Kidney (tissue), 13 donors: ENCODE measurements at regions not wholly inside any gene's neighbourhood (a gene's known extent, or its start where the extent isn't known, plus 50 kb on each side); places are given as distances from the start of the nearest gene placed in this dataset.

ENCODE experiments used
- DNase-seq, 5 donors: peaks; one replicate each; pipeline ENCODE4 v3.0.0-alpha.2; 2013 to 2020
- FAIRE-seq: peaks from 2 replicates; lab custom pipeline; 2012; peaks lifted over from hg19 to GRCh38; lab: Jason Lieb, UNC
- H3K27ac ChIP-seq, 2 donors: one replicate each; pipeline ENCODE4 v1.7.0; 2013; ENCODE audit warnings: low read depth in 2 of 2, low read length in 2 of 2, inconsistent platforms in 1 of 2
- H3K27me3 ChIP-seq: one replicate; pipeline ENCODE4 v1.7.1; 2013; ENCODE audit warnings: low read length, inconsistent platforms; ENCODE audit not compliant: control insufficient read depth, insufficient read depth
- H3K36me3 ChIP-seq, 3 donors: one replicate each; pipeline versions ENCODE4 v1.7.0 to v1.7.1; 2013; ENCODE audit warnings: low read length in 3 of 3, control low read depth in 1 of 3, inconsistent platforms in 1 of 3; ENCODE audit not compliant: insufficient read depth in 3 of 3, control insufficient read depth in 2 of 3
- H3K4me1 ChIP-seq, 3 donors: one replicate each; pipeline versions ENCODE4 v1.7.0 to v1.7.1; 2013; ENCODE audit warnings: low read length in 3 of 3, inconsistent platforms in 1 of 3, low read depth in 1 of 3; ENCODE audit not compliant: control insufficient read depth in 2 of 3, insufficient read depth in 2 of 3
- H3K4me3 ChIP-seq, 3 donors: one replicate each; pipeline versions ENCODE4 v1.7.0 to v1.8.1; 2013; ENCODE audit warnings: low read length in 3 of 3, control low read depth in 1 of 3, inconsistent platforms in 1 of 3
- H3K9ac ChIP-seq, 3 donors: one replicate each; pipeline versions ENCODE4 v1.7.0 to v1.7.1; 2013; ENCODE audit warnings: low read length in 3 of 3, control low read depth in 1 of 3, inconsistent platforms in 1 of 3
- H3K9me3 ChIP-seq, 3 donors: one replicate each; pipeline versions ENCODE4 v1.7.0 to v1.7.1; 2013; ENCODE audit warnings: low read length in 3 of 3, control low read depth in 1 of 3, inconsistent platforms in 1 of 3; ENCODE audit not compliant: control insufficient read depth in 2 of 3, insufficient read depth in 1 of 3
- intact Hi-C: fragments of 100-400 bp; cut with DNase I; formaldehyde crosslinking; loops from one replicate; pipeline ENCODE4 v1.11.1; 2022
- TF ChIP-seq, protein P1 (sequence below): IDR thresholded peaks from 3 replicates; pipeline ENCODE4 v1.5.1; 2012; ENCODE audit warnings: mild to moderate bottlenecking, moderate library complexity, borderline replicate concordance; ENCODE audit not compliant: insufficient read depth; ENCODE audit errors: extremely low read depth
- donor health status: control.
- donor health status: control.
- donor health status: control.
- donor health status: control.
- donor health status: control.
- donor health status: DM: yes; HTN: yes; CAD: no.
- donor health status: Normal renal cell carcinoma (clear cell type).

DNA sequence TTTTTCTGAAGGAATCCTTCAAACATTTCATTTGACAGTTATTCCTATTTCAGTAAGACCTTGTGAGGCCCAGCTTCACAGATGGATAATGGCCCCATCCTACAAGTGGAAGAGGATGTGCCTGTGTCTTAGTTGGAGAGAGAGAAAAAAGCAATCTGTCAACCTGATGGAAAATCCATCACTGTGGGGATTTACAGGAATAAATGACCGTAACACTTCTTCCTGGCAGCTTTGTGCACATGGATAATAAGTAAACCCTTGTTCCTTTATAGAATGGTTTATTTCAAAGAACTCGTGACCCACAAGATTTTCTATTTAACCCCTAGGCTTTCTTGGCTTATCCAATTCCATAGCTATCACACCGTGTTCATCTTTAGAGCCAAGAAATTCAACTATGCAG is 121.4 kb upstream of the PCED1B start:
- TF ChIP-seq, protein P1, sequence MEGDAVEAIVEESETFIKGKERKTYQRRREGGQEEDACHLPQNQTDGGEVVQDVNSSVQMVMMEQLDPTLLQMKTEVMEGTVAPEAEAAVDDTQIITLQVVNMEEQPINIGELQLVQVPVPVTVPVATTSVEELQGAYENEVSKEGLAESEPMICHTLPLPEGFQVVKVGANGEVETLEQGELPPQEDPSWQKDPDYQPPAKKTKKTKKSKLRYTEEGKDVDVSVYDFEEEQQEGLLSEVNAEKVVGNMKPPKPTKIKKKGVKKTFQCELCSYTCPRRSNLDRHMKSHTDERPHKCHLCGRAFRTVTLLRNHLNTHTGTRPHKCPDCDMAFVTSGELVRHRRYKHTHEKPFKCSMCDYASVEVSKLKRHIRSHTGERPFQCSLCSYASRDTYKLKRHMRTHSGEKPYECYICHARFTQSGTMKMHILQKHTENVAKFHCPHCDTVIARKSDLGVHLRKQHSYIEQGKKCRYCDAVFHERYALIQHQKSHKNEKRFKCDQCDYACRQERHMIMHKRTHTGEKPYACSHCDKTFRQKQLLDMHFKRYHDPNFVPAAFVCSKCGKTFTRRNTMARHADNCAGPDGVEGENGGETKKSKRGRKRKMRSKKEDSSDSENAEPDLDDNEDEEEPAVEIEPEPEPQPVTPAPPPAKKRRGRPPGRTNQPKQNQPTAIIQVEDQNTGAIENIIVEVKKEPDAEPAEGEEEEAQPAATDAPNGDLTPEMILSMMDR = no peak
- Histone ChIP-seq H3K9me3 (no peaks in the 10 kb centered on the region), H3K4me1 (peaks cover 0 to 6% (median 0%) of the 10 kb centered on the region in 3 donors), H3K36me3 (no peaks in the 10 kb centered on the region), H3K27me3 (no peaks in the 10 kb centered on the region), H3K4me3 (no peak overlapping the region), H3K27ac (no peak overlapping the region), H3K9ac (no peak overlapping the region)
- FAIRE-seq = no peak
- intact Hi-C loops = no loop called here
- DNase-seq = no peak

DNA sequence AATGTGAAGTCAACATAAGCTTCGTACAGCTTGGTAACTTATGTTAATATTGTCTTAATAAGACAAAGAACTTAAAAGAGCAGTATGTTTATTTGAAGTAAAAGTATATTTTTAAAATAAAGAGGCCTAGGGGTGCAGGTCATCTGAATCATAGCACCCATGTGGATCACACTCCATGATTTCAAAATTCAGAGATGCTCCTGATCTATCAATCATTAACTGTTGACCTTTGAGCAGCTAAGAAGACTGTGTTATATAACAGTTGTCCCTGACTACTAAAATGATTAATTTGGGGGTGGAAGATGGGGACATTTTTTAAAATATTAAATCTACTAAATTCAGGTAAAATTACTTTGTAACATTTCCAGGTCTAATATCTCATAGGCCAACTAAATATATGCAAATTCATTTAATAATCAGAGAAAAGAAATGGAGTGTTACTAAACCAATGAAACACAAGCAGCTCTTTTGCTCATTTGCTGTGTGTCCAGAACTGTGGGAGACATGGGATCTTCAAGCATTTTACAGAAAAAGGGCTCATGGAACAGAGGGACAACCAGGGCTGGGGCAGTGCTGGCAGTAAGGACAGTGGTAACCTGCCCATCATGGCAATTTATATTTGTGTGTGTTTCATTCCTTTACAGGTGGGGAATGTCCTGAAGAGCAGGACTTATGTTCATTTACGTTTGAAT is 120.7 kb upstream of the PCED1B start:
- TF ChIP-seq, protein P1 = no peak
- Histone ChIP-seq H3K27ac (peak overlapping the region in 1 of 2 donors; percentile 3), H3K27me3 (no peaks in the 10 kb centered on the region), H3K9me3 (no peaks in the 10 kb centered on the region), H3K4me1 (peaks cover 0 to 6% (median 0%) of the 10 kb centered on the region in 3 donors), H3K9ac (no peak overlapping the region), H3K4me3 (no peak overlapping the region), H3K36me3 (no peaks in the 10 kb centered on the region)
- no peak for DNase-seq
- FAIRE-seq = no peak
- intact Hi-C loops = no loop called here

DNA sequence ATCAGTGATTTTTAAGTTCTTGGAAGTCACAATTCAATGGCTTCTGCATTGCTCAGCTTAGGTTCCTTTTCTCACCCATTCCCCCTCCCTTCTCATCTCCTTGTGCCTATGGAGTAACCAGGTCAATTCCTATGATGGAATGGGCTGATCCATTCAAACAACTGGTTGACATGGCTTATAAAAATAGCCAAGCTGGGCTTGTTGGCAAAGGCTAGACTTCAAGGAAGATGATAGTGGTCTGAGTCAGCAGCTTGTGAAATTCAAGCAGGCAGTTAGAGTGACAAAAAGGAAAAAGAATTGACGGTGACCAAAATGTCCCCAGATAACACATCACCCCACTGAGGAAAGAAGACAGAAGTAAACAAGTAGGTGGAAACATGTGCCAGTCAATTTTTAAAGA is 119.9 kb upstream of the PCED1B start:
- H3K9me3 ChIP-seq = no peaks in the 10 kb centered on the region
- TF ChIP-seq, protein P1 = no peak
- H3K36me3 ChIP-seq = no peaks in the 10 kb centered on the region
- no peaks in the 10 kb centered on the region for H3K27me3 ChIP-seq
- no peak overlapping the region for H3K9ac ChIP-seq
- FAIRE-seq (no peak), DNase-seq (no peak)
- H3K4me1 ChIP-seq = peaks cover 0 to 6% (median 0%) of the 10 kb centered on the region in 3 donors
- no peak overlapping the region for H3K4me3 ChIP-seq
- no peak overlapping the region for H3K27ac ChIP-seq
- intact Hi-C loops = no loop called here
